SHP77 (cell line): ENCODE measurements at regions not wholly inside any gene's neighbourhood (a gene's known extent, or its start where the extent isn't known, plus 50 kb on each side); places are given as distances from the start of the nearest gene placed in this dataset.

Experiments
- DNase-seq, 2 experiments: peaks; one replicate each; lab custom pipeline; 2025; lab: John Stamatoyannopoulos, UW

DNA sequence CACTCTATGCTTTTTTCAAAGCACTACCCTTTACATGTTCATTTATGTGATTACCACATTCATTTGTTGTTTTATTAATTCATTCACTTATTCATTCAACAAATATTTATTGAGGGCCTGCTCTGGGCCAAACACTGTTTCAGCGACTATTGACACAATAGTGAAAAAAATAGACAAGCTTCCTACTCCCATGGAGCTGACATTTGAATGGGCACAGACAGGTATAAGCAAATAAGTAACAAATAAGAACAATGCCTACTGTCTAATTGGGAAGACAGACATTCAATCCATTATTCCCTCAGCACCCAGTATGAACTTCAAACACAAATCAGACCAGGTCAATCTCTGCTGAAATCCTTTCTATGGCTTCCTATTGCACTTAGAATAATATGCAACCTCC, 156.9 kb upstream of the NR3C1 start:
- DNase-seq: no peak

DNA sequence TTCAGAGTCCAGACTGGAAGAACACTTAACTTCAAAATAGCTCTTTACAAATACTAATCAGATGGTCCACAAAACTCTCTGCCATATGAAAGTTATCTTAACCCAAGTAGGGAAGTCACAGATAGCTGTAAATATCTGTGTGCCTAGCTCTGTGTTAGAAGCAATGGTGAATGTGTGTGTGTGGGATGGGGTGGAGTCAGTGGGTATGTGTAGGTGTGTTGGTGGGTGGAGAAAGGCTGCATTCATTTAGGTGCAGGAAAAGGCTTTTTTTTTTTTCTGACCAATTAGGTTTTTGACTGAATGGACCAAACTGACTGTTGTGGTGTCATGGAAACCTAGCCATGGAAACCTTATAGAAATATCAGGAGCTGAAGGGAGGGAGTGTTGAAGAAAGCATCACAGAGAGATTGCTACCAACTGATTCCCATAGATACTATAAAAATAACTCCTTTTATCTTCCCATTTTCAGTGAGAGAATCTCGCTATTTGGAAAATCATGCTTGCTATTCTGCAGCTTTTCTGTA, 156.2 kb upstream of the NR3C1 start:
- no peak for DNase-seq

DNA sequence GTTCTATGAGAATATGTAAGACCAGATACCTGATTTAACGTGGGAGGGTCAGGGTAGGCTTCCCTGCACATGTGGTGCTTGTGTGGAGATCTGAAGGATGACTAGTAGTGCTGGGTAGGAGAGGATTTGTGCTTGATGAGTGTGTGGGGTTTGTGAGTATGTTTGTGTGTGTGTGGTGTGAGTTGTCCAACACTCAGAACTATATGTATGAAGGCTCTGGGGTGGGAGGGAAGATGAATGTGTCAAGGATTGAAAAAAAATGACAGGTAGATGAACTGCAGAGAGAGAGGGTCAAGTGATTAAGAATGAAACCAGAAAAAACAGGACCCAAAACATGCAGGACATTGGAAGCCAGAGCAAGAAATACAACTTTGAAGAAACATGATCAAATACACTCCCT, 154.6 kb upstream of the NR3C1 start:
- DNase-seq: no peak

DNA sequence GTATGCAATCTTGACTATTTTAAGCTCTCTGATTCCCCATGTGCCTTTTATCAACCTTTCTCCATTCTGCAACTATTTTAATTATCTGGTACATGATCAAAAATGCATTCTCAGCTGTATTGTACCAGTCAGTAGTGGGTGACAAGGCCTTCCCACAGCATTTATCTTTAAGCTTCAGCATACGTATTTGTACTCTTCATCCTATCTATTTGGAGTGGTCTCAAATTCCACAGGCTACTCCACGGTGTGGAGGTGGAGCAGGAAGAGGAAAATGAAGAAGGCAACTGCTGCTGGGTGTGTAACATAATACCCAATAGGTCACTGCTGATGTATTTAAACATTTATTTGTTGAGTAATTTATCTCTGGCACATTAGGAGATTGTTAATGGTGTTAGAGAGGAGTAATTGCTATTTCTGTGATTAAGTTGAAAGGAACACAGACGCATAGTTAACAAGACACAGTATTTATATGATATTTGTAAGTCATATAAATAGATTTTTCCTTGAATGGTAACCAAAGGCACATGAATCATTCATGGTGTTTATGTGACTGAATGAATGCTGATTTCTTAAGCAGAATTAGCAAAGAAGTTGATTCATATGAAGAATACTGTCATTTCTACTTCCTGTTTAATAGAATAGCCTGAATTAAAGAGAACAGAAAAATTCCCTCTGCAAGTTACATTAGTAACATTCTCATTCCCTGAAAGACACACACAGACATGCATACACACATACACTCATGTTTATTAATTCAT, 153.8 kb upstream of the NR3C1 start:
- peak in 1 of 2 experiments; percentile 32 for DNase-seq

DNA sequence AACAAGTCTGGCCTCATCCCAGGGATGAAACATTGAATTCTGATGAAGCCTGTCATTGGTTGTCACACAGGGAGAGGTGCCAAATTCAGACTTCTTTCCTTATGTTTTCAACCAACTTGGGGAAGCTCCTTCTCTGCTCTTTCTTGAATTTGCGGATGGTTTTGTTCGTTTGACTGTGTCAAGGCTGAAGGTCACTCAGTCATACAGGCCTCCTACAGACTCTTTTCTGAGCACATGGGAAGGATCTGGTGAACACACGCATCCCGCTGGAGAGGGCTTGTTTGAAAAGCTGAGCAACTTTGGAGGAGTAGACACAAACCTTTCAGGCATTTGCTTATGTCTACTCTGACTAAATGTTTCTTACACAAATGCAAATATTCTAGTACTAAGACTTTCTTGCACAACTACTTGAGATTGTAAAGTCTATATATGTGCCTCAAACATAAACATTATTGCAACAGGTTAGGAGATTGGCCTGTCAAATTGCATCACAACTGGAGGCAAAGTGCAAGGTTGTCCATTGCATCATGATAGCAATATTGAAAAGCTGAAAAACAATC, 151.5 kb upstream of the NR3C1 start:
- DNase-seq: no peak

DNA sequence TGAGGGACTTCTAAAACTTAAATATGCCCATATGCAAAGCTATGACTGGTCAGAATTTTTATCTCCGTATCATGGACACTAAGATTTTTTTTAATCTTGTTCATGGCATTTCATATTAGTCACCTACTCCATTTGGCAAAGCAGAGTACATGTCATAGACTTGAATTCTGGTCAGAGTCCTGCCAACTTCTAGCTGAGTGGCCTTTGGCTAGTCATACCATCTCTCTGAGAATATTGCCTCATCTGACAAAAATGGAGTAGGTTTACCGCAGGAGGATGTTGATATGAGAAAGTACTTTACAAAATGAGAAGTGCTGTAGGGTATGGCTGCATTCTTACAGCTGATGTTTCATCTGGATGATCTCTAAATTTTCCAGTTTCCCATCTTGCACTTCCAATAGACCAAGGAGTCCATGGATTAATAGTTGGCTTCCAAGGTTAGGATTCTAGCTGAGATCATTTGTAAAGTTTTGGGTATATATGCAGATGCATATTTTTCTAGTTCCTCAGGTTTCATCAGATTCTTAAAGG, 150.8 kb upstream of the NR3C1 start:
- no peak for DNase-seq

DNA sequence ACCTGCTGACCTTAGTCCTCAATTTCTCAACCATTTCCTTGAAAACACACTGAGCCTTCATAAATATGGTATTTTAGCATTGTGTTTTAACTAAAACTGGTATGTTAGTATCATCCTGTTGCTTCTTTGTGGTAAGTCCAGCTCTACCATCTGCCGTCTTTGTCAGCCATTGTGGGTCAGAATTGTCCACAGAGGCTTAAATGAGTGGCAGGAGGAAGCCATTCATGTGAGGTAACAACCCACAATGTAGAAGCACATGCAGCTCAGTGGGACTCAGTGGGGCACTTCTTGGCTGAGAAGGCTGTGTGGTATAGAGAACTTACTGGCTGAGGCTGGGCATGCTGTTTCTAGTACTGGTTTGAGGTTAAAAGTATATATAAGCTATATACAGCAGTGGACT, 149.2 kb upstream of the NR3C1 start:
- no peak for DNase-seq

DNA sequence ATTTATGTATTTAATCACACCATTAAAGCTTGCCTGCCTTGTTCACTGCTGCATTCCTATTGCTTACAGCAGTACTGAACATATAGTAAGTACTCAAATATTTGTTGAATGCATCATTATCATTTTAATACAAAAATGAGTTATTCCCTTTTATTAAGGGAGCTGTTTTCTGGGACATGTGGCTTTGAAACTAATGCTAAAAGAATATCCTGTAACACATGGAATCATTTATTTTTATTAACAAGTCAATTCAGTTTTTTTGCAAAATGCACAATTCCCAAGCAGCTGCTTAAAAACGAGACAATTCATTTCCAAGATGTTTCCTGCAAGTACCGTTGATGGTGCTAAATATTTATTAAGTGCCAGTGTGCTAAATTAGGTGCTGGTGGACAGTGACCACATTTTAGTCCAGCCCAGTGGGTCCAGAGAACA, 148.3 kb upstream of the NR3C1 start:
- no peak for DNase-seq

DNA sequence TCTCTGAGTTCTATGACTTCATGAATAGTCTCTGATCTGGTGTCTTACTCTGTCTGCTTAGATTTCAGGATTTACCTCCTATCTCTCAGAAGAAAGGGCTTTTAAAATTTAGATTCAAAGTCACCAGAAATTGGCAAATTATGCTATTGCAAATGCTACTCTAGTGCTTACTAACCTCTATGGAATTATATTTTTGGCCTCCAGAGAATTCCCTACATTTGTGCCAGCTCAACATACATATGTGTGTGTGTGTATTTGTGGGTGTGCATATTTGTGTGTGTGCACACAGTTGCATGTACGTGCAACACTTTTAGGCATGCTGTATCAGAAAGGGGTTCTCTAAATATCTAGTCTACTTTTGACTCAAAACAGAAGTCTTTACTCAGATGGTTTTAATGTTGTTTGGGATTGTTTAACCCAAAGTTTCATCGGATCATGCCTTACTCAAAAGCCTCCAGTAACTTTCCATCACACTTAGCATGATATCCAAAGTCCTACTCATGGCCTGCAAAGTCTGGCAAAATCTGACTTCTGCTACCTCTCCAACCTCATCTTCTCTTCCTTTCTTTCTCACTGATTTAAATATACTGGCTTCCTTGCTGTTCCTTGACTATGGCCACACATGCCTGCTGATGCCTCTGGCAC, 147.6 kb upstream of the NR3C1 start:
- no peak for DNase-seq

DNA sequence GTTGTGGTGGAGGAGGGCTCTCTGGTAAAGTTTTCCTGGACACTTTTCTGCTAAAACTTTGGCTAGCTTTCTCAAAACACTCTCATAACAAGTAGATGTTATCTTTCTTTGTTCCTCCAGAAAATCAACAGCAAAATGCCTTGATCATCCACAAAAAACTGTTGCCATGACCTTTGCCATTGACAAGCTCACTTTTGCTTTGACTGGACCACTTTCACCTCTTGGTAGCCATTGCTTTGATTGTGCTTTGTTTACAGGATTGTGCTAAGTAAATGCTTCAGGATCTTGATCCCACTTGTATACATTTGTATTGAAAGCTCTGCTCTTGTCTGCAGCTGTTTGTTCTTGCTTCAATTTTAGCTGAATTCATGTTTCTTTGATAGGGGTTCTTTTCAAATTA, 143.9 kb upstream of the NR3C1 start:
- no peak for DNase-seq

DNA sequence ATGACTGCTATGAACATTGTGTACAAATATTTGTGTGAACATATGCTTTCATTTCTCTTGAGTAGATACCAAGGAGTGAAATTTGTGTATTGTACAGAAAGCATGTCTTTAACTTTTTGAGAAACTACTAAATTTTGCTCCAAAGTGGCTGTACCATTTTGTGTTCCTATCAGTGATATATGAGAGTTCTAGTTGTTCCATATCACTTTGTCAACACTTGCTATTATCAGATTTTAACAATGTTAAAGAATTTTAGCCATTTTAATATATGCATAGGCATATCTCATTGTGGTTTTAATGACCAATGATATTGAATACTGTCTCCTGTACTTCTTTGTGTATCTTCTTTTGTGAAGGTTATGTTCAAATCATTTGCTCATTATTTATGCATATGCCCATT, 142.9 kb upstream of the NR3C1 start:
- DNase-seq: no peak

DNA sequence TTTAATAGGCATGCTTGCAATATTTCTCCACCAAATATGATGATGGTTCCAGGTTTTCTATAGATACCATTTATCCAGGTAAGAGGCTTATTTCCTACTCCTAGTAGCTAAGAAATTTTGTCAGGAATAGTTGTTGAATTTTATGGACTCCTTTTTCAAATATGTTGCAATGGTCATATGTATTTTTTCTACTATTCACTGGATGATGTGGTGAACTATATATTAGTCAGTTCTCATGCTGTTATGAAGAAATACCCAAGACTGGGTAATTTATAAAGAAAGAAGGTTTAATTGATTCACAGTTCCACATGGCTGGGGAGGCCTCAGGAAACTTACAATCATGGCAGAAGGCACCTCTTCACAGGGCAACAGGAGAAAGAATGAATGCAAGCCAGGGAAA, 141.1 kb upstream of the NR3C1 start:
- DNase-seq: no peak

DNA sequence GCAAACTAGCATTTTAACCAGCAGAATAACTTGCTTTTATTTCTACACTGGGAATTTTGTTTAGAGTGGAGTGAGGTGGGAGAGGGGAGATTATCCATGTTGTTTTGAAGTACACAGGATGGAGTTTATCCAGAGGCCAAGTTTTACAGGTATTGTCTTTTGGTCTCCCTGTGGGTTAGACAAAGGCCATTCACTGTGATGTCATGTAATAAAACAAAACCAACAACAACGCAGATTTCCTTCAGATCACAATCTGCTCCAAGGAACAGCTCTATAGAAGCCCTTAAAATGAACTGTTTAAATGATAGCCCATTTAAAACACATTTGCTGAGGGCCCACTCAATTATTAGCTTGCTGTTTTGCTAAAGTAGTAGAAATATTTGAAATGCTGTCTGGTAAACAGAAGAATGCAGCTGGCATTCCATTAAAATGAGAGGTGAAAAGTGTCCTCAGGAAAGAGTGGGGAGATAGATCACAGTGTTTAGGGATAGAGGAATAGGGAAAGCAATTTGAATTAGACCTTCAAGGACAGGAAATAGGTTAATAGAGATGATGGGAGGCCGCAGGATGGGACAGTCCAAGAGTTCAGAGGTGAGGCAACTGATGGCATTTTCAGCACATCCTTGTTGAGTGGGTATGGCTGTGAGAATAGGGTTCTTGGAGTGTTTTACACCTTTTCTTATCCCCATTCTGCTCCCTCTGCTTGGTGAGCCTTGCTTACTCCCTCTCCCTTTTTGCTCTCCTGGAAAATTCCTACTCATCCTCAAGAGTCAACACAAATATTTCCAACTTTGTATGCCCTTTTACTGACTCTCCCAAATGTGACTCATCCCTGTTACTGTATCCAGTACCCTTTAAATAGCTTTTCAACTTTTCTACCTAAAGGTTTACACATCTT, 140.1 kb upstream of the NR3C1 start:
- no peak for DNase-seq

DNA sequence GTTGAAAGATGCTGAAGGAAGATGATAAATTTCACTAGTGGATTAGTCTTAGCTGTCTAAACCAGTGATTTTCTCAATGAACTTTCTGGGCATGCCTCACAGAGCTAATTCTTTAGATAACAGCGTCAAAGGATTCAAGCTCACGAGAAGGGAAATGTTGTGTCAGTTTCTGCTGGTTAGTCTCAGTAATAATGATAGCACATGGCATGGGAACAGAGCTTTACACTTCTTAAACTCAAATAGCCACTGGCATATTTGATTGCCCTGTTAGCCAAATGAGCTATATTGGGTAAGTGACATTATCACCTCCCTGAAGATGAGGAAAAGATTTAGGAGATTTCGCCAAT, 139.3 kb upstream of the NR3C1 start:
- no peak for DNase-seq

DNA sequence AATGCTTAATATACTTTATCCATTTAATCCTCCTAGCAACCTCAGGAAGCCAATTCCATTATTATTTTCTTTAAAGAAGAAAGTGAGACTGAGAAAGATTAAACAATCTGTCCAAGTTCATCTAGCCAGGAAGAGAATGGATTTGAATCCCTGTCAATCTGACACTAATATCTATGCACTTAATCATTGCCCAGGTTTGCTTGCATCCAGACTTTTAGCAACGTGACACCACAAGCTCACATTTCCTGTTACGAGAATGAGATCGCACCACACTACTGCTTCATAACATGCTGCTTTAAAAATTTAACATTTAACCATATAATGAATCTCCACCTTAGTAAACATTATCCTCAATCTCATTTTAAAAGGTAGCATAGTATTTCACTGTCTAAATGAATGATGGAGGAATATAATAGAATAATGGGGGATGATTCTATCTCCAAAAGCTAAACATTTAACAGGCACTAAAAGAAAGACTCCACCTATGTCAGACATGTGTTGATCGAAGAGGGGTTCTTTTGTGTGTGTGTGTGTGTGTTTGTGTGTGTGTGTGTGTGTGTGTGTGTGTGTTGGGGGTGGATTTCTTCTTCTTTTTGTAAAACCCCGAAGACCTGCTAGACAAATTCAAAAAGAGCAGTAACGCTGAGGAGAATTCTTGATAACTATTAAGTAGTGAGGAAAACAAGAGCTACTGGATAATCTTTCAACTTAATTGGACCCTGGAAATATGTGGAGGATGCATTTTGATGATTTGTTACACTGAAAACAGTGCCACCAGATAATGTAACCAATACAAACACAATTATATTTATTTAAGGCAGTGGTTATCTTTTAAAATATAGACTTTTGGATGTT, 138.7 kb upstream of the NR3C1 start:
- DNase-seq: no peak

DNA sequence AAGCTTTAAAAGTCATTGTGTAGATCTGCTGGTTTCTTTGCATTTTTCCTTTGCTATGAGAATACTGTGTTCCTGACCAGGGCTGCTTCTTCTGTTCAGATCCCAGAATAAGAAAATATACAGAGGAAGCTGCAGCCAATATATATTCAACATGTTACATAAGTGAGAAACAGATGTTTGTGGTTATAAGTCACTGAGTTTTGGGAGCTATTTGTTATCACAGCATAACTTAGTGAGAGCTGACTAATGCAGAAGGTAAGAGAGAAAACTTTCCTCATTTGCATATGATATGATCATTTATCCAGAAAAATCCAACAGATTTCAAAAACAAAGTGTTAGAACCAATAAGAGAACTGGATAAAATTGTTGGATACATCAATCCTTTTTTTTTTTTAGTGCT, 136.3 kb upstream of the NR3C1 start:
- no peak for DNase-seq

DNA sequence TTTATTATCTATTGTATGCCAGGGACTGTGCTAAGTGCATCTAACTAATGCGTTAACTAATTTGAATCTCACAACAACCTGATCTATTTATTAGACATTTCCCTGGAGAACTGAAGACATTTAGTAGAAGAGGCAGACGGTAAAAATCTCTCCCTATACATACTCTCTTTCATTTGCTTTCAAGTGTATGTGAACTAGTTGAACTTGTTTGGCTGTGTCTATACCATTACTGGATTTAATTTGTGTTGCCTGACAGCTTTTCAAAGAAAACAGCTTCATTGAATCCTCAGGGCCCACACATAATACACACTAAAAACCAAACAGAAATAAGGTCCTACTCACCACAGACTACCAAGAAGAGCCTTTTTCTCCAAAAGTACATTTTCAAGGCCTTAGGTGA, 133.6 kb upstream of the NR3C1 start:
- no peak for DNase-seq

DNA sequence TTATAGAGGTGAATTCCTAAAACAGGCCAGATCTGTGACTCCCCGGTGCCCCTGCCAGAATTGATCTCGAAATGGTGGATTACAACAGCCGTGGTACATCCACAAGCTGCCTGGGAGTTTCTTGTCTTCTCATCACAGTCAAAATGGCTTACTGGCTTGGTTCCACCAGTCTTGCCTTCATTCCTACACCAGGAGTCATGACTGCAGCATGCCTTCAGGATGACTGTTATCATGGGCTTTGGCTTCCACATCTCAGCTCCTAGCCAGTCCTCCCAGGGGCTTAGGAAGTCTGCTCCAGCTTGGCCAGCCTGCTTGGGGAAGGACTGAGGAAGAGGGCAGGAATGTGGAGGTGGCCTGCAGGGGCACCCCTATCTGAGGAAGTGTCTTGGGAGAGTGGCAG, 132.9 kb upstream of the NR3C1 start:
- DNase-seq: no peak

DNA sequence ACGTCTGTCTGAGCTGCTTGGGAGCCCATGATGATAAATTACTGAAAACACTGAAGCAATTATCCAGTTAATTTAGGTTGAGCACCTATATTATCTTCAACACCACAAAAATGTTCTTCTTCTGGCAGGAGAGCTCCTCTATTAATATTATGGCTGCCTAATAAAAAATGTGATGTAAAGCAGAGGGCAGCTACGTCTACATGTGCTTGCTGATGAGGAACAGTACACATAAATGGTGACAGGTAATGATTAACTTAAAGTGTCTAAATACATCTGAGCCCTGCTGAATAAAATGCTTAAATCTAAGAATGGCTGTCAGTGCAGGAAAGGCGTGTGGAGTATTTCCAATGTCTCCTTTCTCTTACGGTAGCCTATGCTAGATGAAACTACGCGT, 131.3 kb upstream of the NR3C1 start:
- DNase-seq: no peak

DNA sequence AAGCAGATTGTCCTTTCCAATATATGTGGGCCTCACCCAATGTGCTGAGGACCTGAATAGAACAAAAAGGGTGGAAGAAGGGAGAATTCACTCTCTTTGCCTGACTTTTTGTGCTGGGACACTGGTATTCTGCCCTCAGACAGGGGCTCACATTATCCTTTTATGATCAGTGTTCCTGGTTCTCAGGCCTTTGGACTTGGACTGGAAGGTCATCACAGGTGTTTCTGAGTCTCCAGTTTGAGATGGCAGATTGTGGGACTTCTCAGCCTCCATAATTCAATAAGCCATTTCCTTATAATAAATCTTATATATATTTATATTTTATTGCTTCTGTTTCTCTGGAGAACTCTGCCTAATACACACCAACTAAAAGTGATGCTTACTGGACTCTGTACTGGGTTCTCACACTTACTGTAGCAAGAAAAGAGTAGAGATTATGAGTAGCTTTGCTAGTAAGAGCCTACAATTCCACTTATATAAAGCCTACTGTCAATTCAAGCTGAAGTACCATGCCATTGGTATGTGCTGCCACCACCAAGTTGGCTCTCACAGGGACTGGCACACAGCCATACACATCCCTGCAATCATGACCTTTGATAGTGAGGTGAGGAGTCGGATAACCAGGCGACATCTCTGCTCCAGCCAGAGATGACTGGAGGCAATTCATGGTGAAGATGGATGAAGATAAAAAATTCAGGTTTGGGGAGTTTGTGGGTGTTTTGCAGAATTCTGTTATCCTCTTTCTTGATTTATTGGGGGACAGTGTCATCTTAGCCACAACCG, 130.7 kb upstream of the NR3C1 start:
- DNase-seq: no peak
